OCI-LY7 (cell line): ENCODE measurements at regions not wholly inside any gene's neighbourhood (a gene's known extent, or its start where the extent isn't known, plus 50 kb on each side); places are given as distances from the start of the nearest gene placed in this dataset.

ENCODE experiments used
- BruUV-seq: library from RNA; stranded (reverse); fragments of 400-500 nt; replicated peaks from 2 replicates; lab custom pipeline; 2021; lab: Mats Ljungman, UMichigan
- CTCF ChIA-PET: fragments of 300-600 bp; sonication (Branson Sonifier 250); formaldehyde crosslinking; loops from one replicate; lab custom pipeline; 2022; ENCODE audit warnings: antibody characterized with exemption; ENCODE audit not compliant: unreplicated experiment; lab: Charles Lee
- POLR2A ChIA-PET: fragments of 300-600 bp; sonication (Branson Sonifier 250); formaldehyde crosslinking; loops from one replicate; lab custom pipeline; 2022; ENCODE audit warnings: antibody characterized with exemption; lab: Charles Lee
- DNase-seq: peaks from one replicate; pipeline ENCODE4 v3.0.0-alpha.2; 2015; ENCODE audit warnings: low spot score
- H2AFZ ChIP-seq: fragments of 200-600 bp; sonication (generic), shearing (Covaris generic); 2 replicates; pipeline ENCODE4 v1.6.1; 2014; ENCODE audit warnings: mild to moderate bottlenecking, antibody characterized with exemption, low read length, moderate library complexity
- H3K27ac ChIP-seq: fragments of 200-600 bp; sonication (generic); 2 replicates; pipeline ENCODE4 v1.5.1; 2014; ENCODE audit warnings: mixed run types, low read depth, mild to moderate bottlenecking, moderate library complexity, low read length, inconsistent platforms; ENCODE audit not compliant: poor library complexity, severe bottlenecking
- H3K36me3 ChIP-seq: fragments of 200-600 bp; sonication (generic); 2 replicates; pipeline ENCODE4 v1.6.1; 2014; ENCODE audit warnings: mild to moderate bottlenecking, antibody characterized with exemption, low read length, moderate library complexity, mixed read lengths; ENCODE audit not compliant: insufficient read depth
- H3K4me1 ChIP-seq: fragments of 200-600 bp; sonication (generic); 2 replicates; pipeline ENCODE4 v1.5.1; 2014; ENCODE audit warnings: mild to moderate bottlenecking, low read length; ENCODE audit not compliant: insufficient read depth, poor library complexity, severe bottlenecking
- H3K4me2 ChIP-seq: fragments of 200-600 bp; sonication (generic); 2 replicates; pipeline ENCODE4 v1.6.1; 2014; ENCODE audit warnings: mild to moderate bottlenecking, low read length
- H3K4me3 ChIP-seq: fragments of 200-600 bp; sonication (generic); 2 replicates; pipeline ENCODE4 v1.5.1; 2014; ENCODE audit warnings: mild to moderate bottlenecking, low read depth, low read length; ENCODE audit not compliant: poor library complexity, severe bottlenecking
- H3K79me2 ChIP-seq: fragments of 200-600 bp; sonication (generic); 2 replicates; pipeline ENCODE4 v1.6.1; 2016; ENCODE audit warnings: low read depth, mild to moderate bottlenecking, low read length, moderate library complexity, mixed read lengths; ENCODE audit not compliant: insufficient read depth
- H3K9me2 ChIP-seq: fragments of 200-600 bp; sonication (generic); 2 replicates; pipeline ENCODE4 v1.6.1; 2016; ENCODE audit warnings: mild to moderate bottlenecking, low read length, mixed read lengths; ENCODE audit not compliant: insufficient read depth
- H3K9me3 ChIP-seq: fragments of 200-600 bp; sonication (generic); 2 replicates; pipeline ENCODE4 v1.6.1; 2014; ENCODE audit warnings: mild to moderate bottlenecking, mixed run types, low read length, mixed read lengths
- H4K20me1 ChIP-seq: fragments of 200-600 bp; sonication (generic); 2 replicates; pipeline ENCODE4 v1.6.1; 2014; ENCODE audit warnings: mild to moderate bottlenecking, antibody characterized with exemption, low read length, moderate library complexity, mixed read lengths; ENCODE audit not compliant: insufficient read depth
- CTCF ChIP-seq: fragments of 200-600 bp; sonication (generic); conservative IDR thresholded peaks from 2 replicates; pipeline ENCODE4 v1.5.1; 2014; ENCODE audit warnings: mild to moderate bottlenecking, antibody characterized with exemption, low read length, moderate library complexity, mixed read lengths
- EZH2phosphoT487 ChIP-seq: fragments of 200-600 bp; sonication (generic); IDR thresholded peaks from 2 replicates; pipeline ENCODE4 v1.6.1; 2018; ENCODE audit warnings: low read depth, borderline replicate concordance, mild to moderate bottlenecking, mixed run types, antibody characterized with exemption, low read length, moderate library complexity, mixed read lengths
- intact Hi-C: fragments of 100-400 bp; cut with micrococcal nuclease; formaldehyde crosslinking; loops from one replicate; pipeline ENCODE4 v1.10.0; 2022; ENCODE audit not compliant: unreplicated experiment

- ChIA-PET CTCF (no interaction called here), POLR2A (no interaction called here)
- intact Hi-C loops = no loop called here
Measured at GRCh38 chr2:139967665-139968064, 1187.5 kb upstream of the NXPH2 start.

GRCh38 chr2:139964721-139965440 lies 1184.7 kb upstream of the NXPH2 start:
- DNase-seq = no peak
- ChIA-PET CTCF (no interaction called here), POLR2A (no interaction called here)
- BruUV-seq = no TSS peak
- H3K9me3 ChIP-seq = no peaks in the 10 kb centered on the region
- no peaks in the 10 kb centered on the region for H3K36me3 ChIP-seq
- no peaks in the 10 kb centered on the region for H3K9me2 ChIP-seq
- H3K79me2 ChIP-seq = no peaks in the 10 kb centered on the region
- TF ChIP-seq CTCF = no peak
- no peak for TF ChIP-seq EZH2phosphoT487
- no peak overlapping the region for H3K4me3 ChIP-seq
- no peak overlapping the region for H3K27ac ChIP-seq
- no peaks in the 10 kb centered on the region for H3K4me1 ChIP-seq
- intact Hi-C loops = no loop called here
- no peaks in the 10 kb centered on the region for H4K20me1 ChIP-seq
- H2AFZ ChIP-seq = no peak overlapping the region
- no peak overlapping the region for H3K4me2 ChIP-seq

More at GRCh38 chr2:139967665-139968064, 1187.5 kb upstream of the NXPH2 start:
- H3K27ac ChIP-seq = no peak overlapping the region
- no peaks in the 10 kb centered on the region for H3K9me2 ChIP-seq
- no peaks in the 10 kb centered on the region for H3K4me1 ChIP-seq
- no peaks in the 10 kb centered on the region for H3K9me3 ChIP-seq
- no TSS peak for BruUV-seq
- no peaks in the 10 kb centered on the region for H4K20me1 ChIP-seq
- no peaks in the 10 kb centered on the region for H3K79me2 ChIP-seq
- no peak for TF ChIP-seq EZH2phosphoT487
- no peak for TF ChIP-seq CTCF
- H3K4me2 ChIP-seq = no peak overlapping the region
- H3K36me3 ChIP-seq = no peaks in the 10 kb centered on the region
- no peak overlapping the region for H3K4me3 ChIP-seq
- DNase-seq = no peak
- no peak overlapping the region for H2AFZ ChIP-seq

GRCh38 chr2:139963863-139964355 lies 1183.7 kb upstream of the NXPH2 start:
- intact Hi-C loops = no loop called here
- no peak overlapping the region for H3K4me2 ChIP-seq
- no peak for DNase-seq
- ChIA-PET CTCF (no interaction called here), POLR2A (no interaction called here)
- no peak overlapping the region for H2AFZ ChIP-seq
- no peaks in the 10 kb centered on the region for H3K9me3 ChIP-seq
- no peak overlapping the region for H3K27ac ChIP-seq
- H3K9me2 ChIP-seq = no peaks in the 10 kb centered on the region
- no peaks in the 10 kb centered on the region for H3K79me2 ChIP-seq
- no peaks in the 10 kb centered on the region for H3K4me1 ChIP-seq
- no peaks in the 10 kb centered on the region for H4K20me1 ChIP-seq
- no peaks in the 10 kb centered on the region for H3K36me3 ChIP-seq
- TF ChIP-seq EZH2phosphoT487 = no peak
- TF ChIP-seq CTCF = no peak
- no peak overlapping the region for H3K4me3 ChIP-seq
- BruUV-seq = no TSS peak
